Neutrophil (primary cell): ENCODE measurements at regions not wholly inside any gene's neighbourhood (a gene's known extent, or its start where the extent isn't known, plus 50 kb on each side); places are given as distances from the start of the nearest gene placed in this dataset.

Source experiments
- H3K27ac ChIP-seq: fragments of 200-600 bp; sonication (generic); 2 replicates; pipeline ENCODE4 v1.5.1; 2016; ENCODE audit warnings: mild to moderate bottlenecking, moderate library complexity
- H3K27me3 ChIP-seq: fragments of 200-600 bp; sonication (generic); 2 replicates; pipeline ENCODE4 v1.6.0; 2016; ENCODE audit warnings: mild to moderate bottlenecking
- H3K36me3 ChIP-seq: fragments of 200-600 bp; sonication (generic); 2 replicates; pipeline ENCODE4 v1.5.1; 2017
- H3K4me1 ChIP-seq, 2 experiments: fragments of 200-600 bp in 1 of 2; sonication (generic) in 1 of 2; 1 replicate in 1 of 2; 2 replicates in 1 of 2; pipeline versions ENCODE4 v1.5.1 to v1.6.1; 2013 to 2016; ENCODE audit warnings: low read depth in 1 of 2, low read length in 1 of 2, mild to moderate bottlenecking in 1 of 2, moderate library complexity in 1 of 2; ENCODE audit not compliant: control insufficient read depth in 1 of 2, insufficient read depth in 1 of 2
- H3K4me3 ChIP-seq, 2 experiments: fragments of 200-600 bp in 1 of 2; sonication (generic) in 1 of 2; 1 replicate in 1 of 2; 2 replicates in 1 of 2; pipeline ENCODE4 v1.5.1; 2013 to 2016; ENCODE audit warnings: low read depth in 1 of 2, low read length in 1 of 2, mild to moderate bottlenecking in 1 of 2, moderate library complexity in 1 of 2
- H3K9me3 ChIP-seq: fragments of 200-600 bp; sonication (generic); 2 replicates; pipeline ENCODE4 v1.5.1; 2016
- TF ChIP-seq, protein P1 (sequence below): fragments of 200-600 bp; sonication (generic); IDR thresholded peaks from 2 replicates; pipeline ENCODE4 v1.5.1; 2016; ENCODE audit warnings: antibody characterized with exemption

DNA sequence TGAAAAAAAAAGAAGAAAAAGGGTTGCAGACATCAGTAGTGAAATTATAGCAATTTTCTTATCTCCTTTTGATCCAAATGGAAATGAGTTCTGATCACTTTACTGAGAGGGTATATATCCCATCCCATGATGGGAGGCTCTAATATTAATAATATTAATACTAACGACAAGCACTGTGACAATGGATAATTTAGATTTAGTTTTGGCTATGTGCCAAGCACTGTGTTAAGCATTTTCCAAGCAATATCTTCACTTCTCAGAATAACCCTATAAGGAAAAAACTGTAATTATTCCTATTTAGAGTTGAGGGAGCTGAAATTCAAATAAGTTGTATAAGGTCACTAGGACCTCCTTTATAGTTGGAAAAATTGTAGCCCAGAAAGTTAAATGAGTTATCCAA is 58.4 kb upstream of the ASTN2 start:
- Histone ChIP-seq H3K4me1 (no peaks in the 10 kb centered on the region), H3K27ac (no peak overlapping the region), H3K36me3 (no peaks in the 10 kb centered on the region), H3K27me3 (no peaks in the 10 kb centered on the region), H3K4me3 (no peak overlapping the region), H3K9me3 (no peaks in the 10 kb centered on the region)
- TF ChIP-seq, protein P1, sequence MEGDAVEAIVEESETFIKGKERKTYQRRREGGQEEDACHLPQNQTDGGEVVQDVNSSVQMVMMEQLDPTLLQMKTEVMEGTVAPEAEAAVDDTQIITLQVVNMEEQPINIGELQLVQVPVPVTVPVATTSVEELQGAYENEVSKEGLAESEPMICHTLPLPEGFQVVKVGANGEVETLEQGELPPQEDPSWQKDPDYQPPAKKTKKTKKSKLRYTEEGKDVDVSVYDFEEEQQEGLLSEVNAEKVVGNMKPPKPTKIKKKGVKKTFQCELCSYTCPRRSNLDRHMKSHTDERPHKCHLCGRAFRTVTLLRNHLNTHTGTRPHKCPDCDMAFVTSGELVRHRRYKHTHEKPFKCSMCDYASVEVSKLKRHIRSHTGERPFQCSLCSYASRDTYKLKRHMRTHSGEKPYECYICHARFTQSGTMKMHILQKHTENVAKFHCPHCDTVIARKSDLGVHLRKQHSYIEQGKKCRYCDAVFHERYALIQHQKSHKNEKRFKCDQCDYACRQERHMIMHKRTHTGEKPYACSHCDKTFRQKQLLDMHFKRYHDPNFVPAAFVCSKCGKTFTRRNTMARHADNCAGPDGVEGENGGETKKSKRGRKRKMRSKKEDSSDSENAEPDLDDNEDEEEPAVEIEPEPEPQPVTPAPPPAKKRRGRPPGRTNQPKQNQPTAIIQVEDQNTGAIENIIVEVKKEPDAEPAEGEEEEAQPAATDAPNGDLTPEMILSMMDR = no peak

DNA sequence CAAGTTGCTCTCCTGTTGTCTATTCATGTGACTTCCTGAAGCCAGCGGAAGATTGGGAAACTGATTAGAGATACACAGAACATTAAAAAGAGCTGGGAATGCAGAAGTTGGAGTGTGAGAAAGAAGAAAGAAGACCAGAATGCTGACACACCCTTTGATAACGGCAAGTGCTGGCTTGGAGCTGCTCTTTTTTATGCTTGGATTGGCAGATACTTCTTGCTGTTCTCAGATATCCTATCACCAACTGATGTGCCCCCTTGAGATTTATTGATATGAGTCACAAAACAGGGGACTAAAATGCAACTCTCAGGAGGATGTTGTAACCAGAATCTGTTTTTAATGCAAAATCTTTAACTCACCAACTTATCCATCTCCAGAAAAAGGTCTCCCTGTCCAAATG is 56.0 kb upstream of the ASTN2 start:
- TF ChIP-seq, protein P1 = no peak
- Histone ChIP-seq H3K27ac (no peak overlapping the region), H3K36me3 (no peaks in the 10 kb centered on the region), H3K27me3 (no peaks in the 10 kb centered on the region), H3K9me3 (no peaks in the 10 kb centered on the region), H3K4me1 (no peaks in the 10 kb centered on the region), H3K4me3 (no peak overlapping the region)

DNA sequence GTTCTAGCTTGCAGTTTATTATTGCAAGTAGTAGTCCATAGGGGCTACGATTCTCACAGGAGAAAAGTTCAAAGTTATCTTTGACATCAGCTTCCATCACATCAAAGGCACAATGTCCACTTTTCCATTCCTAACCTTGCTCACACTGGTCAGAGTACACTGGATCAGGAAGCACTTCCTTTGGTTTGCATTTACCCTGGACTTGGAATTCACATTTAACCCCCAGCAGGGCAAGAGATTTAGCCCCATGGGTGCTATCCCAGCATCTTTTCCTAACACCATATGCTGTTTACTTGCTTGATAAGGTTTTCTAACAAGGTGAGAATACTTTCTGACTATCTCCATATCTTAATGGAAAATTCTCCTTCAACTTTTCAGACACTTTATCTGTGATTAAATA is 55.6 kb upstream of the ASTN2 start:
- no peak overlapping the region for H3K27ac ChIP-seq
- TF ChIP-seq, protein P1 = no peak
- no peaks in the 10 kb centered on the region for H3K36me3 ChIP-seq
- no peaks in the 10 kb centered on the region for H3K27me3 ChIP-seq
- H3K9me3 ChIP-seq = no peaks in the 10 kb centered on the region
- H3K4me3 ChIP-seq = no peak overlapping the region
- H3K4me1 ChIP-seq = no peaks in the 10 kb centered on the region

DNA sequence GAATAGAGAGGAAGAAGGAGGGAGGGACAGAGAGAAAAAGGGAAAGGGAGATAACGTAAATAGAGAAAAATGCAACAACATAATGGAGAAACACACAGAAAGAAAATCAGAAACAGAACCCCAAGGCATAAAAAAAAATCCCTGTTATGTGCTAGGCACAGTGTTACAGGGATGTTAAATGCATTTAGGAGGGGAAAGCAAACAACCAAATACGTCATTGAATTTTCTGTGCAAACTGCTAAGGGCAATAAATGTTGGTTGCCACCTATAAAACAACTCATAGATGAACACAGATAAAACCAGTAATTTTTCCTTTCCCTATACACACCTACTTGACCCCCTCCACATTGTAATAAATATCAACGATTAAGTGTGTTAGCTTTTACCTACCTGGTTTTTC is 51.3 kb upstream of the ASTN2 start:
- Histone ChIP-seq H3K36me3 (no peaks in the 10 kb centered on the region), H3K4me3 (no peak overlapping the region), H3K9me3 (no peaks in the 10 kb centered on the region), H3K27me3 (no peaks in the 10 kb centered on the region), H3K4me1 (no peaks in the 10 kb centered on the region), H3K27ac (no peak overlapping the region)
- TF ChIP-seq, protein P1 = no peak

DNA sequence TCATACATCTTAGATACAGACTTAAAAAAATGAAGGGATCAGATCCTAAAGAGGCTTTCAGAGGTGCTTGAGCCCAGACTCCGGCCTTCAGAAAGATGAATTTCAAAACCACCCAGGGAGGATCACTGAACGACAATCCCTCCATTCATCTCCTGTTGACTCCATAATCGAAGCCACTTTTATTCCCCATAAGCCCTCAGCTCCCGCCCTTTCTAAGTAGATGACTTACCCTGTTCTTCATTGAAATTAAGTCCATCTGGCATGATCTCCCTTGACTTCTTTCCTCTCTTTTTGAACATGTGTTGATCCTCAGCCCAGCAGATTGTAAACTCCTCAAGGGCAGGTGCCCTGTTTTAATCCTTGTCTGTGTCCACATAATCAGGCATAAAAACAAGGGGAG is 50.8 kb upstream of the ASTN2 start:
- Histone ChIP-seq H3K36me3 (no peaks in the 10 kb centered on the region), H3K27ac (no peak overlapping the region), H3K27me3 (no peaks in the 10 kb centered on the region), H3K9me3 (no peaks in the 10 kb centered on the region), H3K4me3 (no peak overlapping the region), H3K4me1 (no peaks in the 10 kb centered on the region)
- TF ChIP-seq, protein P1 = no peak
